SW 1271 (cell line): ENCODE measurements at regions not wholly inside any gene's neighbourhood (a gene's known extent, or its start where the extent isn't known, plus 50 kb on each side); places are given as distances from the start of the nearest gene placed in this dataset.
A peak's percentile ranks its signal among the peaks of the same experiment; 100 is the strongest.
"Not testable (repeated sequence)": the region's sequence is repeated elsewhere in the genome, so short reads cannot be mapped to it uniquely, and the experiment has no call there.

Experiments
- DNase-seq, 2 experiments: peaks; one replicate each; lab custom pipeline; 2025; lab: John Stamatoyannopoulos, UW

GRCh38 chr1:121443001-121443540 lies 258.3 kb downstream of the SRGAP2C start:
- DNase-seq = no peak

DNA sequence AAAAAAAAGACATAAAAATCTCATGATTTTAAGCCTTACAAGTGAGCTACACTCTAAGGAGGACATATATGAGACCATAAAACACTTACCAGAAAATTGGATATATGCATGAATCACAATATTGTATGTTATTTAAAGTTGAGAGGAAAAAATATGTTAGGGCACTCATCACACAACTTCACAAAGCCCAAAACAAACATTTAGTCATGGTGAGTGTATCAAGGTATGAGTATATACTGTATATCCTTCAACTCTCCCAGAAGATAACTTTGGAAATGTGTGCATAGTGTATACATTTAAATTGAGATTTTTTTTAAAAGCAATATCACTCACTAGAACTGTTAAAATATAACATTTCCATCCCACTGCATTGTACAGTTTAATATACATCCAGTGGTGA lies 259.3 kb downstream of the SRGAP2C start:
- DNase-seq = no peak

- no peak for DNase-seq
Observed at GRCh38 chr1:121445679-121446078, 260.9 kb downstream of the SRGAP2C start.

DNA sequence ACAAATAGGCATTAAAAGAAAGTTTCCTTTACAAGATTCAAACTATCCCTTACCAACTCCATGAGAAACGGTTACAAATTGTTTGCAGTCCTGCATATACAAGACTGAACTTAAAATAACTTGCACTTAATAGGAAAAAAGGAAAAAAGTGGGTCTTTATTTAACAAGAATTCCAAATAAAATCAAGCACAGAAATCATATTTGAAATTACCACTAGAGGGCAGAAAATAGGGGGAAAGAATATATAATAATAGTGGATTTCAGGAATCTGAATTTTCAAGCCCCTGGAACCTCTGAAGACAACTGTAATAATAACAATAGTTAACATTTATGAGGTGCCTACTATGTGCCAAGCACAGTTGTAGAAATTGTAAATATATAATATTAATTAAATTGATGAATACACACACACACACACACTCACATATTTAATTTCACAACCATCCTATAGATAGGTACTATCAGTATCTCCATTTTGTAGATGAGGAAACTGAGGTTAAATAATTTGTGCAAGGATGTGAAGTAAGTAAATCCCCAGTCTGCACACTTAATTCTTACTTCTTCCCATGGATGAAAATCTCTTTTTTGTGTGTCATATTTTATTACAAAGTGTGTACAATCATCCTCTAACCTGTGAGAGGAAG lies 262.6 kb downstream of the SRGAP2C start:
- peak in 1 of 2 experiments; percentile 2 for DNase-seq

DNA sequence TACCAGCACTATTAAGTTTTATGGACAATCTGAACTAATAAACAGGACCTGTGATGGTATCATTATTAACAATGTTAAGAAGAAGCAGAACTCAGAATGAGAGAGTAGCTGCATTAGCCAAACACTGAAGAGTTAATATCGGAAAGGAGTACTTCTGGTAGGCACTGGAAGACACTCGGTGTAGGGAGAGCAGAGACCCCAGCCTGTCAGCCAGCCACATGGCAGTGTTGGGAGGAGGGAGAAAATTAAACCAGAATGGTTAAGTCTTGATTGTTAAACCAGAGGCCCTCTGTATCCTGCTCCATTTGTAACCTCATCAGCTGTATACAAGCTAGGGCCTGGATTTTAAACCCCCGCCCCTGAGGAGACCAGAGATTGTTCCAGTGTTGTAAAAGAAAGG lies 263.3 kb downstream of the SRGAP2C start:
- not testable (repeated sequence) for DNase-seq

GRCh38 chr1:121448851-121449250 lies 264.1 kb downstream of the SRGAP2C start:
- DNase-seq = no peak

GRCh38 chr1:121452484-121452883 lies 267.7 kb downstream of the SRGAP2C start:
- DNase-seq = no peak

- no peak for DNase-seq
Observed at GRCh38 chr1:121458291-121459048, 273.7 kb downstream of the SRGAP2C start.

- no peak for DNase-seq
Observed at GRCh38 chr1:121459235-121459634, 274.5 kb downstream of the SRGAP2C start.

GRCh38 chr1:121469395-121469794 lies 284.6 kb downstream of the SRGAP2C start:
- DNase-seq = not testable (repeated sequence)

GRCh38 chr1:121470401-121470800 lies 285.6 kb downstream of the SRGAP2C start:
- not testable (repeated sequence) for DNase-seq

DNA sequence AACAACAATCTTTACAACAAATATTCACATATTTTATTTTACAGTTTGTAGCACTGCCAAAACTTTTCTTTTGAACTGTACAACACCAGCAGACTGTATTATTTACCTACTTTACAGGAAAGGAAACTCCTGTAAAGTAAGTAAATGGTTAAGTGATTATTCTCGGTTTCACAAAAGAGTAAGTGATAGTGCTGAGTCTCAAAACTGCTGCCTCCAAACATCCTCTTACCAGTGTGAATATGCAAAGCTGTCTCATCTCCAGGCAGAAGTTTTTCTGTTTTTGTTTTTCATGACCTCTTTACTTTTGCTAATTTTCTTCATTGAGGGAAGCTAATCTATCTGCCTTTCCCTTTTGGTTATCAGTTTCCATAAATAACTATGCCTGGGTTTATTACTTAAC lies 286.7 kb downstream of the SRGAP2C start:
- no peak for DNase-seq

DNA sequence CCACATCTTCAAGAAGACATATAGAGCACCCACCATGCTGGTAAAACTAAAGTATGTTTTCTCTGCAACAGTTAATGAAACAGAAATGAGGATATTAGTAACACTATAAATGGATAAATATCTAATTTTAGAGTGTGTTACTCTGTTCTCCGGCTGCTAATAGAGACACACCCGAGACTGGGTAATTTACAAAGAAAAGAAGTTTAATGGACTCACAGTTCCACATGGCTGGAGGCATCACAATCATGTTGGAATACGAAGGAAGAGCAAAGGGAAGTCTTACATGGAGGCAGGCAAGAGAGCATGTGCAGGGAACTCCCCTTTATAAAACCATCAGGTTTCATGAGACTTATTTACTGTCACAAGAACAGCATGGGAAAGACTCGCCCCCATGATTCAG lies 287.2 kb downstream of the SRGAP2C start:
- DNase-seq = no peak

DNA sequence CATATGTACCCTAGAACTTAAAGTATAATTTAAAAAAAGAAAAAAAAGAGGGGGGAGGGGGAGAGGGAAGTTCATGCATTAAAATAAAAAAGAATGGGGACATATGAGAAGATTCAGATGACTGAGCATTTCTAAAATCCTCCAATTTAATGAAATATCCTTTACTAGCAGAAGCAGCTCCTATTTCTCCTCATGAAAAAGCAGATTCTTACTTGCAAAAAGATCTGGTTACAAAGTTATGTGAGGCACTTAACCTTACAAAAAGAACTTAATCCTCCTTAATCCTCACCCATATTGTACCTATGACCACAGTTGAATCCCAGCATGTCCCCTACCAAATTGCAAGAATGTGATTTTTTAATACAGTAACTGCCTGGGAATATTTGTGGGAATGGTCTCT lies 298.5 kb downstream of the SRGAP2C start:
- no peak for DNase-seq

- DNase-seq = no peak
Observed at GRCh38 chr1:121483961-121484424, 299.2 kb downstream of the SRGAP2C start.

DNA sequence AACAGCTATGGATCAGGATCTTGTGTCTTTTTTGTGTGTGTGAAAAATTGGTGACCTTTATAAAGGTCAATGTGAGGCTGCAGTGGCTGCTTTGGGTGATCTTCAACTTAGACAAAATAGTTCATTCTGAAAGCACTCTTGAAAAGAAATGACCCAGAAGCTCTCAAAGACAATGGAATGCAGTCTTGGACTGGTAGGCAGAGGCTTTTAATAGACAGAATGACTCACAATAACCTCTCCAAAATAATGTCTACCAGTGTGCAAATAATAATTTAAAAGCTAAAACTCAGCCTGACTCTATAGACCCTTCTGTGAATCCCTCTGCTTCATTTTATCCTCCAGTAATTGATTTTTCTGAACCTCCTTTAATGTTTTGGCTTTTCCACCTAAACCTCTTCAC lies 310.0 kb downstream of the SRGAP2C start:
- DNase-seq = not testable (repeated sequence)

DNA sequence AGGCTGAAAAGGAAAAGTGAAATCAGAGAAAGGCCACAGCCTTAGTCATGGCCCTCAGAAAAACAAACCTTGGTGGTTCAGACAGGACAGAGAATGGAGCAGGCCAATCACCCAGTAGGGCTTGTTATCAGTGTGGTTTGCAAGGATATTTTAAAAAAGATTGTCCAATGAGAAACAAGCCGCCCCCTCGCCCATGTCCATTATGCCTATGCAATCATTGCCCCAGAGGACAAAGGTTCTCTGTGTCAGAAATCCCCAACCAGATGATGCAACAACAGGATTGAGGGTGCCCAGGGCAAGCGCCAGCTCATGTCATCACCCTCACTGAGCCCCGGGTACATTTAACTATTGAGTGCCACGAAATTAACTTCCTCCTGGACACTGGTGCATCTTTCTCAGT lies 326.7 kb downstream of the SRGAP2C start:
- DNase-seq = not testable (repeated sequence)

DNA sequence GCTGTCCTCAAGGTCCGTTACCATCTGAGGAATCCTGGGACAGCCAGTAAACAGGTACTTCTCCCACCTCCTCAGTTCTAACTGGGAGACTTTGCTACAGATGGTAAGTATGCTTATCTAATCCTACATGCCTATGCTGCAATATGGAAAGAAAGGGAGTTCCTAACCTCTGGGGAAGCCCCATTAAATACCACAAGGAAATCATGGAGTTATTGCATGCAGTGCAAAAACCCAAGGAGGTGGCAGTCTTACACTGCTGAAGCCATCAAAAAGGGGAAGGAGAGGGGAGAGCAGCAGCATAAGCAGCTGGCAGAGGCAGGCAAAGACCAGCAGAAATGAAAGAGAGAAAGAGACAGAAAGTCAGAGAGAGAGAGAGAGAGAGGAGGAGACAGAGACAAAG lies 327.1 kb downstream of the SRGAP2C start:
- DNase-seq = not testable (repeated sequence)

DNA sequence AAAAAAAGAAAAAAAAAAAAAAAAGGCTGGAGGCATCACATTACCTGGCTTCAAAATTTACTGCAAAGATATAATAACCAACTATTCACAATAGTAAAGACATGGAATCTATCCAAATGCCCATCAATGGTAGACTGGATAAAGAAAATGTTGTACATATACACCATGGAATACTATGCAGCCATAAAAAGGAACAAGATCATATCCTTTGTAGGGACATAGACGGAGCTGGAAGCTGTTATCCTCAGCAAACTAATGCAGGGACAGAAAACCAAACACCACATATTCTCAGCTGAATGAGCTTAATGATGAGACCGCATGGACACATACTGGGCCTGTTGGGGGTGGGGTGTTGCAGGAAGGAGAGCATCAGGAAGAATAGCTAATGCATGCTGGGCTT lies 330.5 kb downstream of the SRGAP2C start:
- DNase-seq = no peak

- DNase-seq = no peak
Observed at GRCh38 chr1:121516234-121516967, 331.6 kb downstream of the SRGAP2C start.

GRCh38 chr1:121517586-121518230 lies 332.9 kb downstream of the SRGAP2C start:
- DNase-seq = no peak

GRCh38 chr1:121518726-121519041 lies 333.9 kb downstream of the SRGAP2C start:
- DNase-seq = no peak
